ENCODE measurements at regions not wholly inside any gene's neighbourhood (a gene's known extent, or its start where the extent isn't known, plus 50 kb on each side); places are given as distances from the start of the nearest gene placed in this dataset.

- TF ChIP-seq CTCF (conservative IDR thresholded peaks at IDR 0.05 in 1 of 2, IDR thresholded peaks at IDR 0.05 in 1 of 2; ENCODE audit: extremely low read depth in 1 of 2, insufficient read depth in 1 of 2, low read depth in 1 of 2, low read length in 2 of 2) (no peak), EZH2 (IDR thresholded peaks at IDR 0.05; ENCODE audit: borderline replicate concordance, low read length) (no peak)
Observed at GRCh38 chr18:37935086-37935485, 369.5 kb upstream of the CELF4 start.
